HEK293 (cell line): ENCODE measurements at regions not wholly inside any gene's neighbourhood (a gene's known extent, or its start where the extent isn't known, plus 50 kb on each side); places are given as distances from the start of the nearest gene placed in this dataset.

ENCODE experiments used
- BCL11B ChIP-seq: fragments of 450-650 bp; formaldehyde crosslinking; IDR thresholded peaks from 2 replicates; pipeline ENCODE4 v1.5.1; 2016; ENCODE audit warnings: low read depth, missing biosample characterization, missing genetic modification characterization
- EGR2 ChIP-seq: fragments of 450-650 bp; formaldehyde crosslinking; IDR thresholded peaks from 2 replicates; pipeline ENCODE4 v1.5.1; 2016; ENCODE audit warnings: low read depth, missing biosample characterization, missing genetic modification characterization
- GFI1B ChIP-seq: fragments of 450-650 bp; formaldehyde crosslinking; IDR thresholded peaks from 2 replicates; pipeline ENCODE4 v1.5.1; 2016; ENCODE audit warnings: missing biosample characterization, missing genetic modification characterization
- GLIS1 ChIP-seq: fragments of 450-650 bp; formaldehyde crosslinking; IDR thresholded peaks from 2 replicates; pipeline ENCODE4 v1.5.1; 2016; ENCODE audit warnings: missing biosample characterization, missing genetic modification characterization
- MZF1 ChIP-seq: fragments of 450-650 bp; formaldehyde crosslinking; IDR thresholded peaks from 2 replicates; pipeline ENCODE4 v1.5.1; 2017; ENCODE audit warnings: missing biosample characterization, missing genetic modification characterization, borderline replicate concordance
- OSR2 ChIP-seq: fragments of 450-650 bp; formaldehyde crosslinking; IDR thresholded peaks from 2 replicates; pipeline ENCODE4 v1.5.1; 2016; ENCODE audit warnings: missing biosample characterization, missing genetic modification characterization
- SCRT2 ChIP-seq: fragments of 450-650 bp; formaldehyde crosslinking; IDR thresholded peaks from 2 replicates; pipeline ENCODE4 v1.5.1; 2016; ENCODE audit warnings: missing biosample characterization, missing genetic modification characterization
- WT1 ChIP-seq: fragments of 450-650 bp; formaldehyde crosslinking; IDR thresholded peaks from 2 replicates; pipeline ENCODE4 v1.5.1; 2016; ENCODE audit warnings: missing biosample characterization, missing genetic modification characterization
- ZBTB17 ChIP-seq: fragments of 450-650 bp; formaldehyde crosslinking; IDR thresholded peaks from 2 replicates; pipeline ENCODE4 v1.5.1; 2016; ENCODE audit warnings: missing biosample characterization, missing genetic modification characterization
- ZNF10 ChIP-seq: fragments of 450-650 bp; formaldehyde crosslinking; IDR thresholded peaks from 2 replicates; pipeline ENCODE4 v1.5.1; 2017; ENCODE audit warnings: missing biosample characterization, missing genetic modification characterization
- ZNF2 ChIP-seq: fragments of 450-650 bp; formaldehyde crosslinking; IDR thresholded peaks from 2 replicates; pipeline ENCODE4 v1.5.1; 2016; ENCODE audit warnings: missing biosample characterization, missing genetic modification characterization
- ZNF214 ChIP-seq: fragments of 450-650 bp; formaldehyde crosslinking; IDR thresholded peaks from 2 replicates; pipeline ENCODE4 v1.5.1; 2017; ENCODE audit warnings: missing biosample characterization, mild to moderate bottlenecking, missing genetic modification characterization, borderline replicate concordance
- ZNF239 ChIP-seq: fragments of 450-650 bp; formaldehyde crosslinking; IDR thresholded peaks from 2 replicates; pipeline ENCODE4 v1.5.1; 2016; ENCODE audit warnings: missing biosample characterization, missing genetic modification characterization
- ZNF24 ChIP-seq: fragments of 450-650 bp; formaldehyde crosslinking; IDR thresholded peaks from 2 replicates; pipeline ENCODE4 v1.5.1; 2016; ENCODE audit warnings: missing biosample characterization, missing genetic modification characterization
- ZNF366 ChIP-seq: fragments of 450-650 bp; formaldehyde crosslinking; conservative IDR thresholded peaks from 2 replicates; pipeline ENCODE4 v1.5.1; 2016; ENCODE audit warnings: missing biosample characterization, missing genetic modification characterization
- ZNF394 ChIP-seq: fragments of 450-650 bp; formaldehyde crosslinking; IDR thresholded peaks from 2 replicates; pipeline ENCODE4 v1.5.1; 2016; ENCODE audit warnings: missing biosample characterization, missing genetic modification characterization, mild to moderate bottlenecking, moderate library complexity, borderline replicate concordance
- ZNF544 ChIP-seq: fragments of 450-650 bp; formaldehyde crosslinking; IDR thresholded peaks from 2 replicates; pipeline ENCODE4 v1.5.0; 2017; ENCODE audit warnings: missing biosample characterization, missing genetic modification characterization
- ZNF560 ChIP-seq: fragments of 450-650 bp; formaldehyde crosslinking; IDR thresholded peaks from 2 replicates; pipeline ENCODE4 v1.5.1; 2017; ENCODE audit warnings: missing biosample characterization, missing genetic modification characterization, borderline replicate concordance
- ZNF626 ChIP-seq: fragments of 450-650 bp; sonication (Bioruptor Pico); formaldehyde crosslinking; IDR thresholded peaks from 2 replicates; pipeline ENCODE4 v1.5.1; 2018; ENCODE audit warnings: missing biosample characterization, missing genetic modification characterization, inconsistent platforms
- ZNF629 ChIP-seq: fragments of 450-650 bp; formaldehyde crosslinking; IDR thresholded peaks from 2 replicates; pipeline ENCODE4 v1.5.1; 2017; ENCODE audit warnings: missing biosample characterization, missing genetic modification characterization
- ZNF792 ChIP-seq: fragments of 450-650 bp; formaldehyde crosslinking; IDR thresholded peaks from 2 replicates; pipeline ENCODE4 v1.5.1; 2016; ENCODE audit warnings: missing biosample characterization, missing genetic modification characterization
- ZNF843 ChIP-seq: fragments of 450-650 bp; formaldehyde crosslinking; IDR thresholded peaks from 2 replicates; pipeline ENCODE4 v1.5.1; 2016; ENCODE audit warnings: missing biosample characterization, missing genetic modification characterization
- ZSCAN16 ChIP-seq: fragments of 450-650 bp; formaldehyde crosslinking; IDR thresholded peaks from 2 replicates; pipeline ENCODE4 v1.5.1; 2016; ENCODE audit warnings: missing biosample characterization, missing genetic modification characterization
- ZXDB ChIP-seq: fragments of 450-650 bp; formaldehyde crosslinking; IDR thresholded peaks from 2 replicates; pipeline ENCODE4 v1.5.1; 2016; ENCODE audit warnings: missing biosample characterization, missing genetic modification characterization
- TF ChIP-seq, protein P1 (sequence below): fragments of 450-650 bp; formaldehyde crosslinking; IDR thresholded peaks from 2 replicates; pipeline ENCODE4 v1.5.1; 2017; ENCODE audit warnings: missing biosample characterization, mild to moderate bottlenecking, missing genetic modification characterization, moderate library complexity
- TF ChIP-seq, protein P2 (sequence below): fragments of 450-650 bp; formaldehyde crosslinking; IDR thresholded peaks from 2 replicates; pipeline ENCODE4 v1.5.1; 2016; ENCODE audit warnings: missing biosample characterization, missing genetic modification characterization
- TF ChIP-seq, protein P3 (sequence below): fragments of 450-650 bp; formaldehyde crosslinking; IDR thresholded peaks from 2 replicates; pipeline ENCODE4 v1.5.1; 2016; ENCODE audit warnings: missing biosample characterization, missing genetic modification characterization
- TF ChIP-seq, protein P4 (sequence below): fragments of 450-650 bp; IDR thresholded peaks from 2 replicates; pipeline ENCODE4 v1.5.1; 2018; ENCODE audit warnings: missing biosample characterization, missing genetic modification characterization
- TF ChIP-seq, protein P5 (sequence below): fragments of 450-650 bp; formaldehyde crosslinking; IDR thresholded peaks from 2 replicates; pipeline ENCODE4 v1.5.1; 2017; ENCODE audit warnings: missing biosample characterization, missing genetic modification characterization
- TF ChIP-seq, protein P6 (sequence below): fragments of 450-650 bp; formaldehyde crosslinking; IDR thresholded peaks from 2 replicates; pipeline ENCODE4 v1.5.1; 2016; ENCODE audit warnings: missing biosample characterization, missing genetic modification characterization

DNA sequence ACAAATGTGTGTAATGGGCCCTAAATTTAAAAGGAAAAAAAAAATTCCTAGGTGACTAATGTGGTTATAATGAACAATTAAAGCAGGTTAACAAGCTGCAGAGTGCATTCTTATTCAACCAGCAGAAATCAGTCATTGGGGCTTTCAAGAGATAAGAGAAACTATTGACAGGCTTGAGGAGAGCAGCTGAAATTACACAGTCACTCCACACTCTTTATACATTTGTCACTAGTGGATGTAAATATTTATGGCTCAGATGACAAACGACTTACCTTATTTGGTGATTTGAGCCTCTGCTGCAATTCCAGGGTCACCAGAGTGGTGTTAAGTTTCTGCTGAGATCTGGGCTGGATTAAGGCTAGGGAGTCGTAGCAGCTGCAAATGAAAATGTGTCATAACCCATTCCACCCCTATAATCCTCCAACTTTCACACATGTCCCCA lies 896.3 kb downstream of the TTLL7 start (continued):
- TF ChIP-seq ZSCAN16 (peak; percentile 75; the same call in 1 of the 2 replicates), GLIS1 (tag by site-specific recombination) (peak; percentile 50; the same call in 1 of the 2 replicates), ZNF24 (tag by site-specific recombination) (0 out of 2 replicates have a peak, but pooled peaks have one; percentile 59), ZNF544 (tag by site-specific recombination) (no peak), ZXDB (tag by site-specific recombination) (peak; percentile 90), BCL11B (peak; percentile 81), ZNF214 (tag by site-specific recombination) (no peak), OSR2 (tag by site-specific recombination) (peak; percentile 91), ZNF792 (no peak), WT1 (peak; percentile 79), ZNF2 (tag by site-specific recombination) (peak; percentile 52; the same call in 1 of the 2 replicates), ZBTB17 (tag by site-specific recombination) (peak; percentile 71), ZNF629 (tag by site-specific recombination) (peak; percentile 77), ZNF394 (peak; percentile 64; the same call in 1 of the 2 replicates), ZNF843 (tag by site-specific recombination) (peak; percentile 99), GFI1B (peak; percentile 51; the same call in 1 of the 2 replicates), ZNF626 (tag by site-specific recombination) (no peak), ZNF560 (no peak), ZNF10 (peak; percentile 67; the same call in 1 of the 2 replicates), MZF1 (peak; percentile 57; the same call in 1 of the 2 replicates), ZNF366 (tag by site-specific recombination) (peak; percentile 93), EGR2 (tag by site-specific recombination) (no peak), ZNF239 (0 out of 2 replicates have a peak, but pooled peaks have one; percentile 8), SCRT2 (tag by site-specific recombination) (no peak)
- TF ChIP-seq, protein P1, sequence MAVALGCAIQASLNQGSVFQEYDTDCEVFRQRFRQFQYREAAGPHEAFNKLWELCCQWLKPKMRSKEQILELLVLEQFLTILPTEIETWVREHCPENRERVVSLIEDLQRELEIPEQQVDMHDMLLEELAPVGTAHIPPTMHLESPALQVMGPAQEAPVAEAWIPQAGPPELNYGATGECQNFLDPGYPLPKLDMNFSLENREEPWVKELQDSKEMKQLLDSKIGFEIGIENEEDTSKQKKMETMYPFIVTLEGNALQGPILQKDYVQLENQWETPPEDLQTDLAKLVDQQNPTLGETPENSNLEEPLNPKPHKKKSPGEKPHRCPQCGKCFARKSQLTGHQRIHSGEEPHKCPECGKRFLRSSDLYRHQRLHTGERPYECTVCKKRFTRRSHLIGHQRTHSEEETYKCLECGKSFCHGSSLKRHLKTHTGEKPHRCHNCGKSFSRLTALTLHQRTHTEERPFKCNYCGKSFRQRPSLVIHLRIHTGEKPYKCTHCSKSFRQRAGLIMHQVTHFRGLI (tag by site-specific recombination): no peak
- TF ChIP-seq, protein P2, sequence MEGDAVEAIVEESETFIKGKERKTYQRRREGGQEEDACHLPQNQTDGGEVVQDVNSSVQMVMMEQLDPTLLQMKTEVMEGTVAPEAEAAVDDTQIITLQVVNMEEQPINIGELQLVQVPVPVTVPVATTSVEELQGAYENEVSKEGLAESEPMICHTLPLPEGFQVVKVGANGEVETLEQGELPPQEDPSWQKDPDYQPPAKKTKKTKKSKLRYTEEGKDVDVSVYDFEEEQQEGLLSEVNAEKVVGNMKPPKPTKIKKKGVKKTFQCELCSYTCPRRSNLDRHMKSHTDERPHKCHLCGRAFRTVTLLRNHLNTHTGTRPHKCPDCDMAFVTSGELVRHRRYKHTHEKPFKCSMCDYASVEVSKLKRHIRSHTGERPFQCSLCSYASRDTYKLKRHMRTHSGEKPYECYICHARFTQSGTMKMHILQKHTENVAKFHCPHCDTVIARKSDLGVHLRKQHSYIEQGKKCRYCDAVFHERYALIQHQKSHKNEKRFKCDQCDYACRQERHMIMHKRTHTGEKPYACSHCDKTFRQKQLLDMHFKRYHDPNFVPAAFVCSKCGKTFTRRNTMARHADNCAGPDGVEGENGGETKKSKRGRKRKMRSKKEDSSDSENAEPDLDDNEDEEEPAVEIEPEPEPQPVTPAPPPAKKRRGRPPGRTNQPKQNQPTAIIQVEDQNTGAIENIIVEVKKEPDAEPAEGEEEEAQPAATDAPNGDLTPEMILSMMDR (tag by site-specific recombination): no peak
- TF ChIP-seq, protein P3, sequence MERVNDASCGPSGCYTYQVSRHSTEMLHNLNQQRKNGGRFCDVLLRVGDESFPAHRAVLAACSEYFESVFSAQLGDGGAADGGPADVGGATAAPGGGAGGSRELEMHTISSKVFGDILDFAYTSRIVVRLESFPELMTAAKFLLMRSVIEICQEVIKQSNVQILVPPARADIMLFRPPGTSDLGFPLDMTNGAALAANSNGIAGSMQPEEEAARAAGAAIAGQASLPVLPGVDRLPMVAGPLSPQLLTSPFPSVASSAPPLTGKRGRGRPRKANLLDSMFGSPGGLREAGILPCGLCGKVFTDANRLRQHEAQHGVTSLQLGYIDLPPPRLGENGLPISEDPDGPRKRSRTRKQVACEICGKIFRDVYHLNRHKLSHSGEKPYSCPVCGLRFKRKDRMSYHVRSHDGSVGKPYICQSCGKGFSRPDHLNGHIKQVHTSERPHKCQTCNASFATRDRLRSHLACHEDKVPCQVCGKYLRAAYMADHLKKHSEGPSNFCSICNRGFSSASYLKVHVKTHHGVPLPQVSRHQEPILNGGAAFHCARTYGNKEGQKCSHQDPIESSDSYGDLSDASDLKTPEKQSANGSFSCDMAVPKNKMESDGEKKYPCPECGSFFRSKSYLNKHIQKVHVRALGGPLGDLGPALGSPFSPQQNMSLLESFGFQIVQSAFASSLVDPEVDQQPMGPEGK (tag by site-specific recombination): peak; percentile 63; the same call in 1 of the 2 replicates
- TF ChIP-seq, protein P4, sequence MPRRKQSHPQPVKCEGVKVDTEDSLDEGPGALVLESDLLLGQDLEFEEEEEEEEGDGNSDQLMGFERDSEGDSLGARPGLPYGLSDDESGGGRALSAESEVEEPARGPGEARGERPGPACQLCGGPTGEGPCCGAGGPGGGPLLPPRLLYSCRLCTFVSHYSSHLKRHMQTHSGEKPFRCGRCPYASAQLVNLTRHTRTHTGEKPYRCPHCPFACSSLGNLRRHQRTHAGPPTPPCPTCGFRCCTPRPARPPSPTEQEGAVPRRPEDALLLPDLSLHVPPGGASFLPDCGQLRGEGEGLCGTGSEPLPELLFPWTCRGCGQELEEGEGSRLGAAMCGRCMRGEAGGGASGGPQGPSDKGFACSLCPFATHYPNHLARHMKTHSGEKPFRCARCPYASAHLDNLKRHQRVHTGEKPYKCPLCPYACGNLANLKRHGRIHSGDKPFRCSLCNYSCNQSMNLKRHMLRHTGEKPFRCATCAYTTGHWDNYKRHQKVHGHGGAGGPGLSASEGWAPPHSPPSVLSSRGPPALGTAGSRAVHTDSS (tag by site-specific recombination): no peak
- TF ChIP-seq, protein P5, sequence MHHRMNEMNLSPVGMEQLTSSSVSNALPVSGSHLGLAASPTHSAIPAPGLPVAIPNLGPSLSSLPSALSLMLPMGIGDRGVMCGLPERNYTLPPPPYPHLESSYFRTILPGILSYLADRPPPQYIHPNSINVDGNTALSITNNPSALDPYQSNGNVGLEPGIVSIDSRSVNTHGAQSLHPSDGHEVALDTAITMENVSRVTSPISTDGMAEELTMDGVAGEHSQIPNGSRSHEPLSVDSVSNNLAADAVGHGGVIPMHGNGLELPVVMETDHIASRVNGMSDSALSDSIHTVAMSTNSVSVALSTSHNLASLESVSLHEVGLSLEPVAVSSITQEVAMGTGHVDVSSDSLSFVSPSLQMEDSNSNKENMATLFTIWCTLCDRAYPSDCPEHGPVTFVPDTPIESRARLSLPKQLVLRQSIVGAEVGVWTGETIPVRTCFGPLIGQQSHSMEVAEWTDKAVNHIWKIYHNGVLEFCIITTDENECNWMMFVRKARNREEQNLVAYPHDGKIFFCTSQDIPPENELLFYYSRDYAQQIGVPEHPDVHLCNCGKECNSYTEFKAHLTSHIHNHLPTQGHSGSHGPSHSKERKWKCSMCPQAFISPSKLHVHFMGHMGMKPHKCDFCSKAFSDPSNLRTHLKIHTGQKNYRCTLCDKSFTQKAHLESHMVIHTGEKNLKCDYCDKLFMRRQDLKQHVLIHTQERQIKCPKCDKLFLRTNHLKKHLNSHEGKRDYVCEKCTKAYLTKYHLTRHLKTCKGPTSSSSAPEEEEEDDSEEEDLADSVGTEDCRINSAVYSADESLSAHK (tag by site-specific recombination): peak; percentile 87
- TF ChIP-seq, protein P6, sequence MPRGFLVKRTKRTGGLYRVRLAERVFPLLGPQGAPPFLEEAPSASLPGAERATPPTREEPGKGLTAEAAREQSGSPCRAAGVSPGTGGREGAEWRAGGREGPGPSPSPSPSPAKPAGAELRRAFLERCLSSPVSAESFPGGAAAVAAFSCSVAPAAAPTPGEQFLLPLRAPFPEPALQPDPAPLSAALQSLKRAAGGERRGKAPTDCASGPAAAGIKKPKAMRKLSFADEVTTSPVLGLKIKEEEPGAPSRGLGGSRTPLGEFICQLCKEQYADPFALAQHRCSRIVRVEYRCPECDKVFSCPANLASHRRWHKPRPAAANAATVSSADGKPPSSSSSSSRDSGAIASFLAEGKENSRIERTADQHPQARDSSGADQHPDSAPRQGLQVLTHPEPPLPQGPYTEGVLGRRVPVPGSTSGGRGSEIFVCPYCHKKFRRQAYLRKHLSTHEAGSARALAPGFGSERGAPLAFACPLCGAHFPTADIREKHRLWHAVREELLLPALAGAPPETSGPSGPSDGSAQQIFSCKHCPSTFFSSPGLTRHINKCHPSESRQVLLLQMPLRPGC (tag by site-specific recombination): peak; percentile 96
